Activated naive CD8-positive, alpha-beta T cell treated with anti-CD3 and anti-CD28 coated beads, Interleukin-2, amount 50 U/mL, for 24 hours (primary cell): ENCODE measurements at regions not wholly inside any gene's neighbourhood (a gene's known extent, or its start where the extent isn't known, plus 50 kb on each side); places are given as distances from the start of the nearest gene placed in this dataset.
A peak's percentile ranks its signal among the peaks of the same experiment; 100 is the strongest.

Source experiments
- ATAC-seq: fragments of 150-1000 bp; cut with Tn5 transposase; one replicate; pipeline ENCODE4 v1.10.0; 2021
- DNase-seq: peaks from one replicate; pipeline ENCODE4 v3.0.0; 2021
- H3K27ac Mint-ChIP-seq: one replicate; pipeline ENCODE4 v1.8.0; 2021; ENCODE audit warnings: mild to moderate bottlenecking, mixed read lengths
- H3K27me3 Mint-ChIP-seq: one replicate; pipeline ENCODE4 v1.8.0; 2021; ENCODE audit warnings: mixed read lengths
- H3K36me3 Mint-ChIP-seq: one replicate; pipeline ENCODE4 v1.8.0; 2021; ENCODE audit warnings: low read depth, mixed read lengths
- H3K4me1 Mint-ChIP-seq: one replicate; pipeline ENCODE4 v1.8.0; 2021; ENCODE audit warnings: mixed read lengths
- H3K4me3 Mint-ChIP-seq: one replicate; pipeline ENCODE4 v1.8.0; 2021; ENCODE audit warnings: mild to moderate bottlenecking, moderate library complexity, mixed read lengths
- H3K9me3 Mint-ChIP-seq: one replicate; pipeline ENCODE4 v1.8.0; 2021; ENCODE audit warnings: mixed read lengths

- peaks cover 2% of the 10 kb centered on the region for H3K27me3 Mint-ChIP-seq
- H3K4me3 Mint-ChIP-seq: no peak overlapping the region
- H3K9me3 Mint-ChIP-seq: no peaks in the 10 kb centered on the region
- H3K4me1 Mint-ChIP-seq: peaks cover 23% of the 10 kb centered on the region
- no peaks in the 10 kb centered on the region for H3K36me3 Mint-ChIP-seq
- DNase-seq: no peak
- no peak overlapping the region for H3K27ac Mint-ChIP-seq
- ATAC-seq: no peak
Measured at GRCh38 chr10:89082086-89082485, 91.5 kb downstream of the FAS start.

- no peak for DNase-seq
- Mint-ChIP-seq H3K27ac (no peak overlapping the region), H3K27me3 (peaks cover 2% of the 10 kb centered on the region), H3K4me1 (peaks cover 37% of the 10 kb centered on the region), H3K4me3 (no peak overlapping the region), H3K36me3 (no peaks in the 10 kb centered on the region), H3K9me3 (no peaks in the 10 kb centered on the region)
- ATAC-seq: no peak
Measured at GRCh38 chr10:89080660-89081059, 90.1 kb downstream of the FAS start.

GRCh38 chr10:89079961-89080360, 89.4 kb downstream of the FAS start:
- DNase-seq (no peak), ATAC-seq (no peak)
- H3K9me3 Mint-ChIP-seq: no peaks in the 10 kb centered on the region
- H3K27me3 Mint-ChIP-seq: peaks cover 2% of the 10 kb centered on the region
- H3K36me3 Mint-ChIP-seq: no peaks in the 10 kb centered on the region
- no peak overlapping the region for H3K27ac Mint-ChIP-seq
- H3K4me1 Mint-ChIP-seq: peaks cover 37% of the 10 kb centered on the region
- H3K4me3 Mint-ChIP-seq: no peak overlapping the region

- no peaks in the 10 kb centered on the region for H3K36me3 Mint-ChIP-seq
- DNase-seq (no peak), ATAC-seq (no peak)
- no peak overlapping the region for H3K27ac Mint-ChIP-seq
- H3K4me3 Mint-ChIP-seq: no peak overlapping the region
- H3K9me3 Mint-ChIP-seq: no peaks in the 10 kb centered on the region
- H3K4me1 Mint-ChIP-seq: peaks cover 35% of the 10 kb centered on the region
- peaks cover 2% of the 10 kb centered on the region for H3K27me3 Mint-ChIP-seq
Measured at GRCh38 chr10:89078724-89079672, 88.4 kb downstream of the FAS start.

- peaks cover 4% of the 10 kb centered on the region for H3K27me3 Mint-ChIP-seq
- DNase-seq: no peak
- H3K27ac Mint-ChIP-seq: no peak overlapping the region
- ATAC-seq: peak; percentile 92
- H3K9me3 Mint-ChIP-seq: no peaks in the 10 kb centered on the region
- no peak overlapping the region for H3K4me3 Mint-ChIP-seq
- H3K36me3 Mint-ChIP-seq: no peaks in the 10 kb centered on the region
- peaks cover 26% of the 10 kb centered on the region for H3K4me1 Mint-ChIP-seq
Measured at GRCh38 chr10:89076120-89076519, 85.5 kb downstream of the FAS start.

- no peak overlapping the region for H3K4me3 Mint-ChIP-seq
- H3K27ac Mint-ChIP-seq: no peak overlapping the region
- no peaks in the 10 kb centered on the region for H3K9me3 Mint-ChIP-seq
- H3K27me3 Mint-ChIP-seq: peaks cover 4% of the 10 kb centered on the region
- no peaks in the 10 kb centered on the region for H3K36me3 Mint-ChIP-seq
- H3K4me1 Mint-ChIP-seq: peaks cover 26% of the 10 kb centered on the region
- DNase-seq: no peak
- ATAC-seq: no peak
Measured at GRCh38 chr10:89075631-89076030, 85.0 kb downstream of the FAS start.

GRCh38 chr10:89074120-89074519, 83.5 kb downstream of the FAS start:
- H3K4me3 Mint-ChIP-seq: no peak overlapping the region
- no peaks in the 10 kb centered on the region for H3K36me3 Mint-ChIP-seq
- DNase-seq (no peak), ATAC-seq (no peak)
- peaks cover 7% of the 10 kb centered on the region for H3K27me3 Mint-ChIP-seq
- H3K27ac Mint-ChIP-seq: no peak overlapping the region
- H3K9me3 Mint-ChIP-seq: no peaks in the 10 kb centered on the region
- peaks cover 23% of the 10 kb centered on the region for H3K4me1 Mint-ChIP-seq

- H3K4me3 Mint-ChIP-seq: no peak overlapping the region
- H3K4me1 Mint-ChIP-seq: peaks cover 22% of the 10 kb centered on the region
Measured at GRCh38 chr10:89073719-89074118, 83.1 kb downstream of the FAS start.

GRCh38 chr10:89069589-89069988, 79.0 kb downstream of the FAS start:
- no peak for ATAC-seq
- H3K27me3 Mint-ChIP-seq: peaks cover 18% of the 10 kb centered on the region
- H3K9me3 Mint-ChIP-seq: no peaks in the 10 kb centered on the region

More at GRCh38 chr10:89073719-89074118, 83.1 kb downstream of the FAS start:
- Mint-ChIP-seq H3K27me3 (peaks cover 8% of the 10 kb centered on the region), H3K9me3 (no peaks in the 10 kb centered on the region), H3K27ac (no peak overlapping the region), H3K36me3 (no peaks in the 10 kb centered on the region)
- no peak for ATAC-seq
- DNase-seq: no peak

More at GRCh38 chr10:89069589-89069988, 79.0 kb downstream of the FAS start:
- Mint-ChIP-seq H3K4me1 (no peaks in the 10 kb centered on the region), H3K27ac (no peak overlapping the region), H3K4me3 (no peak overlapping the region), H3K36me3 (no peaks in the 10 kb centered on the region)
- no peak for DNase-seq
